A549 (cell line): ENCODE measurements at regions not wholly inside any gene's neighbourhood (a gene's known extent, or its start where the extent isn't known, plus 50 kb on each side); places are given as distances from the start of the nearest gene placed in this dataset.

ENCODE experiments used
- ATAC-seq, 2 experiments: fragments of 200-7000 bp in 1 of 2; fragments of >200 bp in 1 of 2; cut with Nextera tagmentation in 1 of 2; cut with Tn5 transposase in 1 of 2; 3 replicates each; pipeline versions ENCODE4 v1.8.0 to v1.9.1; 2018 to 2020; ENCODE audit warnings: mild to moderate bottlenecking in 1 of 2, moderate library complexity in 1 of 2
- CTCF ChIA-PET: fragments of 300-600 bp; sonication (Branson Sonifier 250); formaldehyde crosslinking; extraction: SDS; loops from one replicate; lab custom pipeline; 2021; ENCODE audit warnings: antibody characterized with exemption, inconsistent platforms; lab: Yijun Ruan, JAX
- POLR2A ChIA-PET: fragments of 350-600 bp; formaldehyde crosslinking; extraction: SDS; loops from one replicate; lab custom pipeline; 2021; ENCODE audit warnings: antibody characterized with exemption, inconsistent platforms; lab: Yijun Ruan, JAX
- DNase-seq, 2 experiments: peaks; one replicate each; pipeline versions ENCODE4 v3.0.0 to v3.0.0-alpha.2; 2011 to 2016; ENCODE audit warnings: low read depth in 1 of 2, low spot score in 1 of 2
- FAIRE-seq: peaks from 2 replicates; lab custom pipeline; 2011; peaks lifted over from hg19 to GRCh38; lab: Jason Lieb, UNC
- H3K27ac ChIP-seq, 2 experiments: fragments of >200 bp; sonication (Bioruptor Twin); formaldehyde crosslinking; 3 replicates each; pipeline ENCODE4 v1.5.1; 2016 to 2017
- H3K4me1 ChIP-seq: fragments of >200 bp; sonication (Bioruptor Twin); formaldehyde crosslinking; 3 replicates; pipeline ENCODE4 v1.6.1; 2016
- H3K4me2 ChIP-seq: fragments of >200 bp; sonication (Bioruptor Twin); formaldehyde crosslinking; 3 replicates; pipeline ENCODE4 v1.6.1; 2016
- H3K4me3 ChIP-seq: fragments of >200 bp; sonication (Bioruptor Twin); formaldehyde crosslinking; 3 replicates; pipeline ENCODE4 v1.5.1; 2016
- H3K9me3 ChIP-seq: fragments of >200 bp; sonication (Bioruptor Twin); formaldehyde crosslinking; 3 replicates; pipeline ENCODE4 v1.6.1; 2016
- ATOH8 ChIP-seq: fragments of 250-450 bp; sonication (Bioruptor Pico); IDR thresholded peaks from 2 replicates; pipeline ENCODE4 v1.5.0; 2020; ENCODE audit warnings: low read depth, mild to moderate bottlenecking, moderate library complexity
- BHLHE40 ChIP-seq: IDR thresholded peaks from 2 replicates; pipeline ENCODE4 v1.6.1; 2012; ENCODE audit warnings: low read depth, low read length, inconsistent platforms
- CBX2 ChIP-seq: fragments of 200-600 bp; sonication (generic); IDR thresholded peaks from 2 replicates; pipeline ENCODE4 v1.6.1; 2016; ENCODE audit warnings: low read depth, mild to moderate bottlenecking, borderline replicate concordance
- CBX8 ChIP-seq: fragments of 200-600 bp; sonication (generic); IDR thresholded peaks from 2 replicates; pipeline ENCODE4 v1.6.1; 2016
- CEBPB ChIP-seq, 2 experiments: fragments of >200 bp in 1 of 2; sonication (Bioruptor Twin) in 1 of 2; formaldehyde crosslinking in 1 of 2; IDR thresholded peaks; 2 replicates each; pipeline ENCODE4 v1.6.1; 2012 to 2016
- CHD2 ChIP-seq: fragments of 150-350 bp; IDR thresholded peaks from 2 replicates; pipeline ENCODE4 v1.6.1; 2014; ENCODE audit warnings: low read length; ENCODE audit not compliant: partially characterized antibody
- CTCF ChIP-seq: fragments of >200 bp; sonication (Bioruptor Twin); formaldehyde crosslinking; IDR thresholded peaks from 3 replicates; pipeline ENCODE4 v1.5.1; 2016
- EHMT2 ChIP-seq: fragments of 200-600 bp; sonication (generic); IDR thresholded peaks from 2 replicates; pipeline ENCODE4 v1.6.1; 2016; ENCODE audit warnings: antibody characterized with exemption, low read depth, mild to moderate bottlenecking, moderate library complexity
- ESRRA ChIP-seq: fragments of 150-350 bp; IDR thresholded peaks from 2 replicates; pipeline ENCODE4 v1.6.1; 2014; ENCODE audit warnings: mild to moderate bottlenecking, low read length, borderline replicate concordance
- GATA3 ChIP-seq: IDR thresholded peaks from 2 replicates; pipeline ENCODE4 v1.6.1; 2012; ENCODE audit warnings: borderline replicate concordance
- HOXB13 ChIP-seq: fragments of 250-450 bp; sonication (Bioruptor Pico); IDR thresholded peaks from 2 replicates; pipeline ENCODE4 v1.5.0; 2020; ENCODE audit warnings: low read depth, mild to moderate bottlenecking, moderate library complexity
- JUNB ChIP-seq: fragments of >200 bp; sonication (Bioruptor Twin); formaldehyde crosslinking; IDR thresholded peaks from 2 replicates; pipeline ENCODE4 v1.6.1; 2016
- KDM1A ChIP-seq: fragments of 200-600 bp; sonication (generic); IDR thresholded peaks from 2 replicates; pipeline ENCODE4 v1.6.1; 2016; ENCODE audit warnings: low read depth, mild to moderate bottlenecking
- KDM5A ChIP-seq: fragments of 200-600 bp; sonication (generic); IDR thresholded peaks from 2 replicates; pipeline ENCODE4 v1.6.1; 2016; ENCODE audit warnings: antibody characterized with exemption, mild to moderate bottlenecking
- MAX ChIP-seq: IDR thresholded peaks from 2 replicates; pipeline ENCODE4 v1.6.1; 2012
- MAZ ChIP-seq: fragments of 150-350 bp; IDR thresholded peaks from 2 replicates; pipeline ENCODE4 v1.6.1; 2014; ENCODE audit warnings: antibody characterized with exemption, low read depth, low read length, borderline replicate concordance
- NFE2L2 ChIP-seq: fragments of 150-350 bp; conservative IDR thresholded peaks from 2 replicates; pipeline ENCODE4 v1.6.1; 2014; ENCODE audit warnings: low read length
- NR3C1 ChIP-seq: fragments of >200 bp; sonication (Bioruptor Twin); formaldehyde crosslinking; IDR thresholded peaks from 3 replicates; pipeline ENCODE4 v1.6.1; 2017
- RARB ChIP-seq: fragments of 250-450 bp; sonication (Bioruptor Pico); IDR thresholded peaks from 2 replicates; pipeline ENCODE4 v1.8.0; 2021; ENCODE audit warnings: mild to moderate bottlenecking, moderate library complexity
- SREBF2 ChIP-seq: fragments of 450-650 bp; IDR thresholded peaks from 2 replicates; pipeline ENCODE4 v1.6.1; 2014; ENCODE audit warnings: mild to moderate bottlenecking, moderate library complexity
- TP53 ChIP-seq: fragments of 250-450 bp; sonication (Bioruptor Pico); IDR thresholded peaks from 2 replicates; pipeline ENCODE4 v1.5.0; 2021; ENCODE audit warnings: mild to moderate bottlenecking, moderate library complexity
- ZFP36 ChIP-seq: fragments of 450-650 bp; IDR thresholded peaks from 2 replicates; pipeline ENCODE4 v1.6.1; 2014; ENCODE audit warnings: borderline replicate concordance; ENCODE audit not compliant: partially characterized antibody
- ZNF302 ChIP-seq: fragments of 250-450 bp; sonication (Bioruptor Pico); IDR thresholded peaks from 2 replicates; pipeline ENCODE4 v1.9.0; 2021; ENCODE audit warnings: inconsistent platforms, mild to moderate bottlenecking, moderate library complexity
- WGBS: methylation state at CpG from one replicate; pipeline ENCODE4 v1.1.6; 2017; ENCODE audit errors: missing lambda C conversion rate; 5-methylcytosine and 5-hydroxymethylcytosine counted together
- TF ChIP-seq, protein P1 (sequence below): fragments of >200 bp; sonication (Bioruptor Twin); formaldehyde crosslinking; IDR thresholded peaks from 2 replicates; pipeline ENCODE4 v1.6.1; 2016
- TF ChIP-seq, protein P2 (sequence below): IDR thresholded peaks from 2 replicates; pipeline ENCODE4 v1.6.1; 2012

GRCh38 chr7:12796397-12797127 is 109.1 kb downstream of the ARL4A start (continued):
- TF ChIP-seq GATA3 (no peak), KDM1A (no peak), SREBF2 (no peak), MAZ (no peak), TP53 (CRISPR knock-in tag) (no peak), CTCF (no peak)
- TF ChIP-seq, protein P1, sequence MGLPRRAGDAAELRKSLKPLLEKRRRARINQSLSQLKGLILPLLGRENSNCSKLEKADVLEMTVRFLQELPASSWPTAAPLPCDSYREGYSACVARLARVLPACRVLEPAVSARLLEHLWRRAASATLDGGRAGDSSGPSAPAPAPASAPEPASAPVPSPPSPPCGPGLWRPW, result no peak

GRCh38 chr7:12800486-12800885 is 113.1 kb downstream of the ARL4A start:
- TF ChIP-seq CEBPB (IDR thresholded peaks at IDR 0.05) (no peak), ZFP36 (no peak), BHLHE40 (no peak), MAX (no peak), KDM5A (no peak), ZNF302 (CRISPR knock-in tag) (no peak)
- FAIRE-seq (no peak), DNase-seq (no peak), ATAC-seq (no peak)
- peaks cover 34% of the 10 kb centered on the region for H3K4me1 ChIP-seq
- H3K4me2 ChIP-seq, result no peak overlapping the region
- H3K27ac ChIP-seq, result no peak overlapping the region
- POLR2A ChIA-PET, result no interaction called here
- no peaks in the 10 kb centered on the region for H3K9me3 ChIP-seq
- CTCF ChIA-PET, result interaction anchor here (2.3 kb wide), 1 partner anchor 114 kb away, joined by 9 read pairs; the partner anchor contains the start of gene ARL4A
- 85% methylated on average over 3 of the region's 3 CpGs for WGBS
- H3K4me3 ChIP-seq, result no peak overlapping the region

GRCh38 chr7:12801107-12801506 is 113.7 kb downstream of the ARL4A start:
- Histone ChIP-seq H3K4me3 (no peak overlapping the region), H3K27ac (no peak overlapping the region), H3K4me2 (no peak overlapping the region), H3K4me1 (peaks cover 34% of the 10 kb centered on the region)
- 80% methylated on average over 4 of the region's 4 CpGs for WGBS
- no peak for DNase-seq
- TF ChIP-seq MAX, result no peak
- TF ChIP-seq CBX8, result no peak
- TF ChIP-seq ZFP36, result no peak
- no peak for TF ChIP-seq NR3C1
- no peak for TF ChIP-seq RARB (CRISPR knock-in tag)
- no peak for TF ChIP-seq CHD2
- TF ChIP-seq HOXB13, result no peak
- no peak for TF ChIP-seq NFE2L2
- no peak for TF ChIP-seq ESRRA
- TF ChIP-seq ATOH8 (CRISPR knock-in tag), result no peak
- no peak for TF ChIP-seq EHMT2
- no peak for TF ChIP-seq JUNB
- TF ChIP-seq, protein P2, sequence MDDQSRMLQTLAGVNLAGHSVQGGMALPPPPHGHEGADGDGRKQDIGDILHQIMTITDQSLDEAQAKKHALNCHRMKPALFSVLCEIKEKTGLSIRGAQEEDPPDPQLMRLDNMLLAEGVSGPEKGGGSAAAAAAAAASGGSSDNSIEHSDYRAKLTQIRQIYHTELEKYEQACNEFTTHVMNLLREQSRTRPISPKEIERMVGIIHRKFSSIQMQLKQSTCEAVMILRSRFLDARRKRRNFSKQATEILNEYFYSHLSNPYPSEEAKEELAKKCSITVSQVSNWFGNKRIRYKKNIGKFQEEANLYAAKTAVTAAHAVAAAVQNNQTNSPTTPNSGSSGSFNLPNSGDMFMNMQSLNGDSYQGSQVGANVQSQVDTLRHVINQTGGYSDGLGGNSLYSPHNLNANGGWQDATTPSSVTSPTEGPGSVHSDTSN, result no peak
- TF ChIP-seq CBX2, result no peak
- no peak for TF ChIP-seq KDM5A
- TF ChIP-seq, all 56 proteins: peak for 0
- ChIA-PET POLR2A (no interaction called here), CTCF (interaction anchor here (2.3 kb wide), 1 partner anchor 114 kb away, joined by 9 read pairs; the partner anchor contains the start of gene ARL4A)
- no peaks in the 10 kb centered on the region for H3K9me3 ChIP-seq
- ATAC-seq, result no peak
- FAIRE-seq, result peak; percentile 46
